ENCODE measurements at regions not wholly inside any gene's neighbourhood (a gene's known extent, or its start where the extent isn't known, plus 50 kb on each side); places are given as distances from the start of the nearest gene placed in this dataset.
"Not testable (repeated sequence)": the region's sequence is repeated elsewhere in the genome, so short reads cannot be mapped to it uniquely, and the experiment has no call there.

- H3K9me3 ChIP-seq (ENCODE audit: control insufficient read depth, insufficient read depth, low read depth, low read length); H3K4me3 ChIP-seq (ENCODE audit: low read depth, low read length); H3K4me1 ChIP-seq (ENCODE audit: control insufficient read depth, insufficient read depth, low read length); H3K27ac ChIP-seq (ENCODE audit: extremely low read depth, low read depth, low read length); CTCF ChIA-PET; POLR2A ChIA-PET; H3K36me3 ChIP-seq (ENCODE audit: control insufficient read depth in 2 of 2, insufficient read depth in 1 of 2, low read length in 2 of 2): not testable (repeated sequence)
- TF ChIP-seq ZNF585B (tag by site-specific recombination; IDR thresholded peaks at IDR 0.05), result peak; percentile 52
These were observed 55.9 kb upstream of the SLC25A36 start for GRCh38 chr3:140885697-140886096.

Data from HEK293 (cell line).